Right lung (tissue), 2 donors: ENCODE measurements at regions not wholly inside any gene's neighbourhood (a gene's known extent, or its start where the extent isn't known, plus 50 kb on each side); places are given as distances from the start of the nearest gene placed in this dataset.
"Not testable (repeated sequence)": the region's sequence is repeated elsewhere in the genome, so short reads cannot be mapped to it uniquely, and the experiment has no call there.

ENCODE experiments used
- DNase-seq, 2 donors: peaks; one replicate each; pipeline ENCODE4 v3.0.0-alpha.2; 2013

- no peak for DNase-seq
Observed at GRCh38 chr10:42883993-42884983, 101.7 kb downstream of the BMS1 start.

DNA sequence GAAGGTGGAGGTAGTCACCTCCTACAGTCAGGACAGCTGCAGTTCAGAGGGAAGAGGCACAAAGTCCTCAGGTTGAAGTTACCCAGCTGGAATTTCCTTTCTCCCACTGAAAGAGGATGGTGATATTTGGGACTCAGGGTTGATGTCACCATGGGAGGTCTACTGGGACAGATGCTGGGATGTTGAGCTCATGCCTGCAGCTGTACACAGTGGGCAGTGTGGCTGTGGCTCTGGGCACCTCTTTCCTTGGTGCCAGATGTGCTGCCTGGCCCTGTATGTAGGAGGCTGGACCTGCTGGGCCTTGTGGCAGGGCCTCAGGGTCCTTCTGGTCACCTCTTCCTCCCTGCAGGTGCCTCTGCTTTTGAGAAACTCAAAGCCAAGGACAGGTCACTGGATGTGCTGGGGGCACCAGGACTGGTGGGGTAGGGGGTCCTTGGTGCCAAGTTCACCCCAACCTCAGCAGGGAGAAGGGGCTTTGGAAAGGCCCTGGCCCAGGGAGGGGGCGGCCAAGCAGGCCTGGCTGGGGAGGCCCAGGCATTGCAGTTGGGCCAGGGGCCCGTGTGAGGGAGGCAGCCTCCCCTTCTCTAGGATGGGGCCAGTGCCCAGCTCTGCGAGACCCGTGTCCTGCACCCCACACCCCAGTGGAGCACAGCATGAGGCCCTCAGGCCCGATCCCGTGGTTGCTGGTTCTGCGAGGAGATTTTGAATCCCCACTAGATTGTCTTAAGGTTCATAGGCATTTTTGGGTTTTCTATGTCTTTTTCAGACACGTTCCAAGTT lies 103.1 kb downstream of the BMS1 start:
- no peak for DNase-seq

- no peak for DNase-seq
Observed at GRCh38 chr10:42887734-42888503, 105.3 kb downstream of the BMS1 start.

DNA sequence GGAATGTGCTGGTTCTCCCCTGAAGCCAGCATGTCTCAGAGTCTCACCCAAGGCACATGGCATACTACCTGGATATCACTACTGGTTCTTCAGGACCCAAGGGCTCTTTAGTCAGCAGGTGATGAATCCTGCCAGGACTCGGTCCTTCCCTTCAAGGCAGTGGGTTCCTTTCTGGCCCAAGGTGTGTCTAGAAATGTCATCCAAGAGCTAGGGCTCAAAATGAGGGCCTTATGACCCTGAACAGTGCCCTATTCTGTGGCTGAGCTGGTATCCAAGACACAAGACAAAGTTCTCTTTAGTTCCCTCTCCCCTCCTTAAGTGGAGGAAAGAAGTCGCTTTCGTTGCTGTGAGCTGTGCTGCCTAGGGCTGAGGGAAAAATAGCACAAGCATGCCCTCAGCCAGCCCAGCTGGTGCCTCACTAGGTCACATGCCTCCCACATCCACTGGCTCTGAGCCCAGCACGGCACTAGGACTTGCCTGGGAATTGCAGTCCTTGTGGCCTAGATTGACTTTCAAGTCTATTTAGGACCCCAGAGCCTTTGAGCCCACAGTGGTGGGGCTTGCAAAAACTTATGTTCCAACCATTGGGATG lies 106.0 kb downstream of the BMS1 start:
- DNase-seq, result no peak

DNA sequence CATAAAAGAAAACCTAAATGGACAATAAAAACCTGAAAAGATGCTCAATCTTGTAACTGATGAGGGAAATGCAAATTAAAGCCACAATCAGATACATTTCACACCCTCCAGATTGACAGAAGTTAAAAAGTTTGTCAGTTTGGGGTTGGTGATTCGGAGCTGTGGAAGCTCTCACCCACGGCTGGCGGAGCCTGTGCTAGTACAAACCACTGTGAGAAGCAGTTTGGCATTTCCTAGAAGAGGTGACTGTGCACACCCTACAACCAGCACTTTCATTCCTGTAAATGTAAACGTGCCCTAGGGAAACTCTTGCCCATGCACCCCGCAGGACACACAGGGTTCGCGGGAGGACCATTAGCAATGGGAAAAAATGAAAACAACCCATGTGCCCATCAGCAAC lies 114.1 kb downstream of the BMS1 start:
- DNase-seq, result no peak

- DNase-seq, result no peak
Observed at GRCh38 chr10:42898037-42898960, 115.7 kb downstream of the BMS1 start.

GRCh38 chr10:42899036-42899435 lies 116.4 kb downstream of the BMS1 start:
- no peak for DNase-seq

DNA sequence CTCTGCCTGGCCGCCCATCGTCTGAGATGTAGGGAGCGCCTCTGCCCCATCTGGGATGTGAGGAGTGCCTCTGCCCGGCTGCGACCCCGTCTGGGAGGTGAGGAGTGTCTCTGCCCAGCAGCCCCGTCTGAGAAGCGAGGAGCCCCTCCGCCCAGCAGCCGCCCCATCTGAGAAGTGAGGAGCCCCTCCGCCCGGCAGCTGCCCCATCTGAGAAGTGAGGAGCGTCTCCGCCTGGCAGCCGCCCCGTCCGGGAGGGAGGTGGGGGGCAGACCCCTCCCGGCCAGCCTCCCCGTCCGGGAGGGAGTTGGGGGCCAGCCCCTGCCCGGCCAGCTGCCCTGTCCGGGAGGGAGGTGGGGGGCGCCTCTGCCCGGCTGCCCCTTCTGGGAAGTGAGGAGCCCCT lies 117.8 kb downstream of the BMS1 start:
- not testable (repeated sequence) for DNase-seq

GRCh38 chr10:42911359-42911758 lies 128.8 kb downstream of the BMS1 start:
- no peak for DNase-seq

DNA sequence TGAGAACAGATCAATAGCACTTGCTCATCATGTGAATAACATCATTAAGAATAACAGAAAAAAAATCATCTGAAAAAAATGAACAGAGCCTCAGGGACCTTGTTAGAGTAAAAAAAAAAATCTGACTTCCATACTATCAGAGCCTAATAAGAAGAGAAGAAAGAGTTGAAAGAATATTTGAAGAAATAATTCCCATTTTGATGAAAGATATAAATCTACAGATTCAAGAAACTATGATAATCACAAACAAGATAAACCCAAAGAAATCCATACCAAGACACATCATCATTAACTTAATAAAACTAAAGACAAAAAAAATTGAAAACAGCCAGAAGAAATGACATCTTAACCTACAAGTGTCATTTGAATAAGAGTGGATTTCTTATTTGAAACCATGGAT lies 134.4 kb downstream of the BMS1 start:
- DNase-seq, result no peak

DNA sequence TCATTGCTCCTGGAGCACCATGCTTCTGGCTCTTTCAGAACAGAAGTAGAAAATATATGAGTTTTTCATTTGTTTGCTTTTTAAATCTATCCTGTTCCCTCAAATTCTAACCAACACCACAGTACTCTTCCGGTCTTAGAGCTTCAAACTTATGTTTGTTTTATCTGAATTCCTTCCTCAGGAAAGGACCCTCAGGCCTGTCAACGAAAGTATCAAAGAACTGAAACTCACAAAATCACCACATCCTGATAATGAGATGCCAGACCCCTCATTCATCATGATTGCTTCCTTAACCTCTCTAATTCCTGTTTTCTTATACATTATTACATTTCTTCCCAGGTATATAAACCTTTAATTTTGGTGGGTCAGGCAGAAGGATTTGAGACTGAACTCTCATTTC lies 135.2 kb downstream of the BMS1 start:
- DNase-seq, result no peak

GRCh38 chr10:42921951-42922350 lies 139.4 kb downstream of the BMS1 start:
- DNase-seq, result no peak

DNA sequence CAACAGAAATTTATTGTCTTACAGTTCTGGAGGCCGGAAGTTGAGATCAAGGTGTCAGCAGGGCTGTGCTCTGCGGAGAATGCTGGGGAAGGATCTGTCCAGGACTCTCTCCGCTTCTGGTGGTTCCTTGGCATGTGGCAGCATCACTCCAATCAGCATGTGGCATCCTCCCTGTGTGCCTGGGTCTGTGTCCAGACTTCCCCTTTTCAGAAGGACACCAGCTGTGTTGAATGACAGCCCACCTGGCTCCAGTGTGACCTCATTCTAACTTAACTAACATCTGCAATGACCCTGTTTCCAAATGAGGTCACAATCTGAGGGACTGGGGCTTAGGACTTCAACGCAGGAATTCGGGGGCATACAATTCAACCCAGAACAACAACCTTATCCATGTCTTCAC lies 141.9 kb downstream of the BMS1 start:
- DNase-seq, result no peak

DNA sequence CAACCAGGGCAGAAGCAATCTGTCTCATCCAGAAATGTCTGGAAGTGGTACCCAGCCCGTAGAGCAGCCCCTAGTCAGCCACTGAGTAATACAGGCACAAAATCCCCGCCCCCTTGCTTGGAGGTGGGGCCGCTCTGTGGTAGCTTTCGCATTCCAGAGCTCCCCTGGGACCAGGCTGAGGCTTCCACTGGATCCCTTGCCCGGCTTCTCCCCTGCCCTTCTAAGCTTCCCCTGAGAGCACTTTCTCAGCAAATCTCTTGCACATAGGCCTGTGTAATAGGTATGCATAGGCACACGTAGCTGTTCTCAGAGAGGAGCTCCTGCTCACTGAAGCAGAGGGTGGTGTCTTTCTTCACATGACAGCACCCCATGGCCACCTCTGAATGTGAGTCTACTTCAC lies 144.2 kb downstream of the BMS1 start:
- no peak for DNase-seq

- no peak for DNase-seq
Observed at GRCh38 chr10:42928064-42928463, 145.5 kb downstream of the BMS1 start.

GRCh38 chr10:42929236-42929635 lies 146.6 kb downstream of the BMS1 start:
- DNase-seq, result no peak

DNA sequence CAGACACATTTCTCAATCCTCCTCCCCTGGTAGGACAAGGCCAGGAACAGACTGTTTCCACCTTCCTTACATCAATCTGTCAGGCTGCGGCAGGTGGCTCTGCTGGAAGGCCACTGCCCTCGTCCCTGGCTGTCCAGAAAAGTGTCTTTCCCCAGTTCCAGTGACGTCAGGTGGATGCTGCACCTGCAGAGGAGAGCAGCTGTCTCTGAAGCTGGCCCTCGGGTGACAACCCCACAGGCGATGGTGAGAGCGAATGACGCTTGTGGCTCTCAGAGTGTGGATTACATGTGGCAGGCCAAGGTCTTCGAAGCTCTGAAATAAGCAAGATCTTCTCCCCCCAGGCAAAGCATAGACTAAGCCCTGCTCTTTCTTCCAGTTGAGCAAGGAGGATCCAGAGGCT lies 146.9 kb upstream of the RET start:
- no peak for DNase-seq

- DNase-seq, result no peak
Observed at GRCh38 chr10:42930516-42931192, 146.2 kb upstream of the RET start.

DNA sequence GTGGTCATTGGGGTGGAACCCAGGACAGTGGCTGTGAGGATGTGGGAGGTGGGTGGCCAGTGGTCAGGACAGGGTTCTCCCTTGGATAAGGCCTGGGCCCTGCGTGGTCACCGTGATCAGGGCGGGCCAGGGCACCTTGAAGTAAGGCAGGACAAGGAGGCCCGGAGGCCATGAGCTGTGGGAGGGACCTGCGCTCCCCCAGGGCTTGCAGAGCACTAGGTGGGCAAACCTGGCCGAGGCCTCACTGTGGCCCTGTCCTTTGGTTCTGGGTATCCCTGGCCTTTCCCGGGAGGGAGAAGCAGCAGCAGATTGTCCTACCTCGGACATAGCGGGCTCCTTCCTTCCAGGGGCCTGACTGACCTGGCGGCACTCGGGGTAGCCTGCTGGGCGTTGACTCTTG lies 144.8 kb upstream of the RET start:
- DNase-seq, result no peak
